Naive thymus-derived CD4-positive, alpha-beta T cell (primary cell): ENCODE measurements at regions not wholly inside any gene's neighbourhood (a gene's known extent, or its start where the extent isn't known, plus 50 kb on each side); places are given as distances from the start of the nearest gene placed in this dataset.
"Not testable (repeated sequence)": the region's sequence is repeated elsewhere in the genome, so short reads cannot be mapped to it uniquely, and the experiment has no call there.

Source experiments
- ATAC-seq: fragments of 150-1000 bp; cut with Tn5 transposase; 2 replicates; pipeline ENCODE4 v1.10.0; 2021; ENCODE audit warnings: mild to moderate bottlenecking, moderate library complexity
- CTCF ChIA-PET: fragments of 350-600 bp; sonication (Branson Sonifier 250); formaldehyde crosslinking; loops from one replicate; lab custom pipeline; 2021; ENCODE audit warnings: antibody characterized with exemption; lab: Charles Lee
- POLR2A ChIA-PET: fragments of 350-600 bp; sonication (Branson Sonifier 250); formaldehyde crosslinking; loops from one replicate; lab custom pipeline; 2021; ENCODE audit warnings: antibody characterized with exemption, inconsistent platforms; lab: Charles Lee
- DNase-seq, 9 donors: peaks; one replicate each; pipeline versions ENCODE4 v3.0.0 to v3.0.0-alpha.2; 2020 to 2022; ENCODE audit warnings: mixed read lengths in 1 of 9
- H3K27ac ChIP-seq: one replicate; pipeline ENCODE4 v1.7.0; 2013; ENCODE audit warnings: mild to moderate bottlenecking, low read depth, low read length, moderate library complexity
- H3K27me3 ChIP-seq, 2 donors: one replicate each; pipeline ENCODE4 v1.7.0; 2013; ENCODE audit warnings: low read length in 2 of 2, mild to moderate bottlenecking in 2 of 2, moderate library complexity in 2 of 2; ENCODE audit not compliant: control insufficient read depth in 2 of 2, insufficient read depth in 2 of 2
- H3K36me3 ChIP-seq, 3 experiments: 1 replicate in 2 of 3; 2 replicates in 1 of 3; pipeline ENCODE4 v1.7.0; 2013; ENCODE audit warnings: low read length in 3 of 3, mild to moderate bottlenecking in 3 of 3, moderate library complexity in 1 of 3; ENCODE audit not compliant: insufficient read depth in 3 of 3, control insufficient read depth in 2 of 3
- H3K4me1 ChIP-seq, 2 donors: one replicate each; pipeline ENCODE4 v1.7.0; 2013; ENCODE audit warnings: low read length in 2 of 2, mild to moderate bottlenecking in 2 of 2, moderate library complexity in 1 of 2; ENCODE audit not compliant: control insufficient read depth in 2 of 2, insufficient read depth in 2 of 2
- H3K4me3 ChIP-seq: 2 replicates; pipeline ENCODE4 v1.7.0; 2013; ENCODE audit warnings: mild to moderate bottlenecking, low read length
- H3K9me3 ChIP-seq, 3 experiments: 1 replicate in 2 of 3; 2 replicates in 1 of 3; pipeline ENCODE4 v1.7.0; 2013; ENCODE audit warnings: low read length in 3 of 3; ENCODE audit not compliant: control insufficient read depth in 2 of 3
- H3K27ac Mint-ChIP-seq, 9 donors: one replicate each; pipeline ENCODE4 v1.8.0; 2020 to 2022; ENCODE audit warnings: mixed read lengths in 9 of 9, mild to moderate bottlenecking in 8 of 9, moderate library complexity in 5 of 9, inconsistent platforms in 2 of 9
- H3K27me3 Mint-ChIP-seq, 5 donors: one replicate each; pipeline ENCODE4 v1.8.0; 2021 to 2022; ENCODE audit warnings: mixed read lengths in 5 of 5, mild to moderate bottlenecking in 1 of 5
- H3K36me3 Mint-ChIP-seq, 5 donors: one replicate each; pipeline ENCODE4 v1.8.0; 2020 to 2022; ENCODE audit warnings: mixed read lengths in 5 of 5, mild to moderate bottlenecking in 3 of 5, inconsistent platforms in 1 of 5
- H3K4me1 Mint-ChIP-seq, 7 donors: one replicate each; pipeline ENCODE4 v1.8.0; 2020 to 2022; ENCODE audit warnings: mixed read lengths in 7 of 7, mild to moderate bottlenecking in 3 of 7, inconsistent platforms in 1 of 7
- H3K4me3 Mint-ChIP-seq, 10 donors: one replicate each; pipeline ENCODE4 v1.8.0; 2020 to 2022; ENCODE audit warnings: mild to moderate bottlenecking in 10 of 10, mixed read lengths in 10 of 10, moderate library complexity in 6 of 10, inconsistent platforms in 2 of 10
- H3K9me3 Mint-ChIP-seq, 11 donors: one replicate each; pipeline ENCODE4 v1.8.0; 2020 to 2022; ENCODE audit warnings: mixed read lengths in 11 of 11, mild to moderate bottlenecking in 4 of 11, inconsistent platforms in 1 of 11, moderate library complexity in 1 of 11
- intact Hi-C, 2 donors: fragments of 100-400 bp; cut with micrococcal nuclease; formaldehyde crosslinking; loops; one replicate each; pipeline ENCODE4 v1.15.1; 2023

- peaks cover 0 to 29% (median 10%) of the 10 kb centered on the region in 11 donors for H3K9me3 Mint-ChIP-seq
- intact Hi-C loops, H3K27me3 ChIP-seq, CTCF ChIA-PET, POLR2A ChIA-PET, H3K4me1 ChIP-seq, ATAC-seq, DNase-seq, H3K27ac Mint-ChIP-seq, H3K36me3 Mint-ChIP-seq, H3K4me3 Mint-ChIP-seq, H3K4me3 ChIP-seq, H3K27me3 Mint-ChIP-seq, H3K36me3 ChIP-seq, H3K27ac ChIP-seq, H3K4me1 Mint-ChIP-seq, H3K9me3 ChIP-seq: not testable (repeated sequence)
These were observed 315.9 kb upstream of the EDIL3 start for GRCh38 chr5:84700545-84700944.

- Histone ChIP-seq H3K9me3 (no peaks in the 10 kb centered on the region), H3K27me3 (no peaks in the 10 kb centered on the region), H3K36me3 (no peaks in the 10 kb centered on the region), H3K4me1 (no peaks in the 10 kb centered on the region), H3K4me3 (no peak overlapping the region), H3K27ac (no peak overlapping the region)
- H3K9me3 Mint-ChIP-seq = peaks cover 0 to 15% (median 11%) of the 10 kb centered on the region in 11 donors
- intact Hi-C loops = no loop called here
- no peak overlapping the region for H3K27ac Mint-ChIP-seq
- ATAC-seq (no peak), DNase-seq (no peak)
- peaks cover 0 to 2% (median 0%) of the 10 kb centered on the region in 7 donors for H3K4me1 Mint-ChIP-seq
- ChIA-PET CTCF (no interaction called here), POLR2A (no interaction called here)
- no peaks in the 10 kb centered on the region for H3K27me3 Mint-ChIP-seq
- no peaks in the 10 kb centered on the region for H3K36me3 Mint-ChIP-seq
- no peak overlapping the region for H3K4me3 Mint-ChIP-seq
These were observed 312.0 kb upstream of the EDIL3 start for GRCh38 chr5:84696651-84697050.

- Mint-ChIP-seq H3K36me3 (no peaks in the 10 kb centered on the region), H3K4me1 (peaks cover 0 to 2% (median 0%) of the 10 kb centered on the region in 7 donors), H3K9me3 (peaks cover 0 to 15% (median 7%) of the 10 kb centered on the region in 11 donors), H3K4me3 (no peak overlapping the region), H3K27ac (no peak overlapping the region), H3K27me3 (no peaks in the 10 kb centered on the region)
- no peak overlapping the region for H3K27ac ChIP-seq
- ATAC-seq (no peak), DNase-seq (no peak)
- intact Hi-C loops = no loop called here
- ChIA-PET CTCF (no interaction called here), POLR2A (no interaction called here)
- H3K36me3 ChIP-seq = no peaks in the 10 kb centered on the region
- no peak overlapping the region for H3K4me3 ChIP-seq
- H3K27me3 ChIP-seq = no peaks in the 10 kb centered on the region
- no peaks in the 10 kb centered on the region for H3K9me3 ChIP-seq
- no peaks in the 10 kb centered on the region for H3K4me1 ChIP-seq
These were observed 310.6 kb upstream of the EDIL3 start for GRCh38 chr5:84695330-84695729.

GRCh38 chr5:84693256-84693655 is 308.6 kb upstream of the EDIL3 start:
- Mint-ChIP-seq H3K27ac (no peak overlapping the region), H3K36me3 (no peaks in the 10 kb centered on the region), H3K4me1 (no peaks in the 10 kb centered on the region), H3K27me3 (no peaks in the 10 kb centered on the region), H3K4me3 (no peak overlapping the region), H3K9me3 (peaks cover 0 to 15% (median 3%) of the 10 kb centered on the region in 11 donors)
- Histone ChIP-seq H3K36me3 (no peaks in the 10 kb centered on the region), H3K27me3 (no peaks in the 10 kb centered on the region), H3K9me3 (no peaks in the 10 kb centered on the region), H3K4me1 (no peaks in the 10 kb centered on the region), H3K27ac (no peak overlapping the region), H3K4me3 (no peak overlapping the region)
- DNase-seq (no peak), ATAC-seq (no peak)
- CTCF ChIA-PET = no interaction called here
- intact Hi-C loops = no loop called here
- POLR2A ChIA-PET = no interaction called here

- no peaks in the 10 kb centered on the region for H3K36me3 ChIP-seq
- peaks cover 0 to 13% (median 0%) of the 10 kb centered on the region in 11 donors for H3K9me3 Mint-ChIP-seq
- no peaks in the 10 kb centered on the region for H3K9me3 ChIP-seq
- peak overlapping the region in 1 of 9 donors; percentile 7 for H3K27ac Mint-ChIP-seq
- no peak for ATAC-seq
- H3K4me3 ChIP-seq = no peak overlapping the region
- no peak for DNase-seq
- ChIA-PET CTCF (no interaction called here), POLR2A (no interaction called here)
- H3K4me3 Mint-ChIP-seq = no peak overlapping the region
- no peaks in the 10 kb centered on the region for H3K27me3 Mint-ChIP-seq
- H3K4me1 ChIP-seq = no peaks in the 10 kb centered on the region
- no peak overlapping the region for H3K27ac ChIP-seq
- H3K4me1 Mint-ChIP-seq = no peaks in the 10 kb centered on the region
- H3K27me3 ChIP-seq = no peaks in the 10 kb centered on the region
- no peaks in the 10 kb centered on the region for H3K36me3 Mint-ChIP-seq
- intact Hi-C loops = loop anchor here in 1 of 2 donors (1.0 kb wide), 1 partner anchor 34 kb away; no protein-coding TSS in a partner anchor
These were observed 303.9 kb upstream of the EDIL3 start for GRCh38 chr5:84688566-84688965.

GRCh38 chr5:84685121-84685894 is 300.6 kb upstream of the EDIL3 start:
- Mint-ChIP-seq H3K9me3 (peaks cover 0 to 13% (median 0%) of the 10 kb centered on the region in 11 donors), H3K27me3 (no peaks in the 10 kb centered on the region), H3K4me1 (no peaks in the 10 kb centered on the region), H3K27ac (no peak overlapping the region), H3K36me3 (no peaks in the 10 kb centered on the region), H3K4me3 (no peak overlapping the region)
- Histone ChIP-seq H3K4me1 (no peaks in the 10 kb centered on the region), H3K27me3 (no peaks in the 10 kb centered on the region), H3K9me3 (no peaks in the 10 kb centered on the region), H3K4me3 (no peak overlapping the region), H3K36me3 (no peaks in the 10 kb centered on the region), H3K27ac (no peak overlapping the region)
- DNase-seq = no peak
- intact Hi-C loops = no loop called here
- no peak for ATAC-seq
- ChIA-PET CTCF (no interaction called here), POLR2A (no interaction called here)

- no peaks in the 10 kb centered on the region for H3K9me3 ChIP-seq
- no peaks in the 10 kb centered on the region for H3K36me3 Mint-ChIP-seq
- no peaks in the 10 kb centered on the region for H3K36me3 ChIP-seq
- no peak overlapping the region for H3K27ac ChIP-seq
- no peak overlapping the region for H3K4me3 Mint-ChIP-seq
- CTCF ChIA-PET = no interaction called here
- ATAC-seq = no peak
- H3K9me3 Mint-ChIP-seq = peaks cover 0 to 12% (median 0%) of the 10 kb centered on the region in 11 donors
- H3K4me1 Mint-ChIP-seq = no peaks in the 10 kb centered on the region
- no peak for DNase-seq
- no peak overlapping the region for H3K4me3 ChIP-seq
- H3K27me3 Mint-ChIP-seq = no peaks in the 10 kb centered on the region
- H3K4me1 ChIP-seq = no peaks in the 10 kb centered on the region
- H3K27me3 ChIP-seq = no peaks in the 10 kb centered on the region
- H3K27ac Mint-ChIP-seq = no peak overlapping the region
- POLR2A ChIA-PET = no interaction called here
- intact Hi-C loops = no loop called here
These were observed 298.9 kb upstream of the EDIL3 start for GRCh38 chr5:84683594-84683993.
